ENCODE measurements at regions not wholly inside any gene's neighbourhood (a gene's known extent, or its start where the extent isn't known, plus 50 kb on each side); places are given as distances from the start of the nearest gene placed in this dataset.
"Not testable (repeated sequence)": the region's sequence is repeated elsewhere in the genome, so short reads cannot be mapped to it uniquely, and the experiment has no call there.

GRCh38 chr2:220756653-220757052, 815.5 kb downstream of the EPHA4 start:
- DNase-seq: no peak

DNA sequence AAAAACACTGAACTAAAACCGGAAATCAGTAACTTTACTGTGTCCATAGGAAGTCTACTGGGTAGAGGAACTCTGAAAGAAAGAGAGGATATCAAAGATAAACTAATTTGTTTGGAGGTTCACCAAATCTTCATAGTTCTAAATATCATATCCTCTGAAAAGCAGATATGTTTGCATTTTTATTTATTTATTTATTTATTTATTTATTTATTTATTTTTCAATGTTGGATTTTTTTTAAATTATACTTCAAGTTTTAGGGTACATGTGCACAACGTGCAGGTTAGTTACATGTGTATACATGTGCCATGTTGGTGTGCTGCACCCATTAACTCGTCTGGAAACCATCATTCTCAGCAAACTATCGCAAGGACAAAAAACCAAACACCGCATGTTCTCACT, 813.7 kb downstream of the EPHA4 start:
- DNase-seq: not testable (repeated sequence)

DNA sequence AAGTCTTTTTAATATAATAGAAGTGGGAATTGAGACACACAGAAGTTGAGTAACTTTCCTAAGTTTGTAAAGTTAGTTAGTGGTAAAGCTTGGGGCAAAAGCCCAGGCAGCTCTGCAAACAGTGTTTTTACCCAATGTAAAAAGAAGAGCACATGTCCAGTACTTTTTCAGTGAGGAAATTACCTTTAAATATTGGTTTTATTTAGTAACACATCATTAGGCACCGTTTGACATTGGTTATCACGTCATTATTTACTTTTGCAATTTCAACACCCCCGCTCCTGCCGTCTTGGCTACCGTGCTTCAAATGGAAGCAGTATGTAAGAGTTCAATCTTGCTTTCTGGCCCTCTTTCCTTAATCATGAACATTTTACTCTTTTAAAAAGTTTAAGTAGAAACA, 807.9 kb downstream of the EPHA4 start:
- DNase-seq: no peak

DNA sequence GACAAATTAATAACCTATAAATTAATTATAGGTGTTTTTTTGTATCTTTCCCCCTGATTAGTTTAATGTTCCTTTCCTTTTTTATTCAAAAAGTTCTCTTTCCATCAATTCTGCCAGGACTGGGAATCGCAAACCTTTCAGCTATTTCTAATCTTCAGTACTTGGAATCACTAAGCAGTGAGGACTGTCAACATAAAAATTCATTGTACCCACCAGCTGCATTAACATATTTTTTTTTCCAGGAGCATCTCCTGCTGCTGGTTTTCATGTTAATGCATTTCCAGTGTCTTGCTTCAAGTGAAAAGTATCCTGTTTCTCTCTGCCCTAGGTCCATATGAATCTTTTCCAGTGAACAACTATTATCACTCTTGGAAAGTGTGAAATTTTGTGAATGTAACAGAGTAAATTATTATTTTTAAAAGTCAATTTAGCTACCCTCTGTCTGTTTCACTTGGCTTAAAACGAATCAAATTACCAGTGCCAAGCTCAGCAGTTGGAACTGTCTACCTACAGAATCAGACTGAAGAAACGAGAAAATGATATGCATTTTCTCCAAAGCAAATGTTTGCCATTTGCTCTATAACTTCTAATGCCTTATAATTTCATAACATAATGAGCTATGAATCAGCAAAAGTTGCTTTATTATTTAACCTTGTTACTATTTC, 804.4 kb downstream of the EPHA4 start:
- no peak for DNase-seq

DNA sequence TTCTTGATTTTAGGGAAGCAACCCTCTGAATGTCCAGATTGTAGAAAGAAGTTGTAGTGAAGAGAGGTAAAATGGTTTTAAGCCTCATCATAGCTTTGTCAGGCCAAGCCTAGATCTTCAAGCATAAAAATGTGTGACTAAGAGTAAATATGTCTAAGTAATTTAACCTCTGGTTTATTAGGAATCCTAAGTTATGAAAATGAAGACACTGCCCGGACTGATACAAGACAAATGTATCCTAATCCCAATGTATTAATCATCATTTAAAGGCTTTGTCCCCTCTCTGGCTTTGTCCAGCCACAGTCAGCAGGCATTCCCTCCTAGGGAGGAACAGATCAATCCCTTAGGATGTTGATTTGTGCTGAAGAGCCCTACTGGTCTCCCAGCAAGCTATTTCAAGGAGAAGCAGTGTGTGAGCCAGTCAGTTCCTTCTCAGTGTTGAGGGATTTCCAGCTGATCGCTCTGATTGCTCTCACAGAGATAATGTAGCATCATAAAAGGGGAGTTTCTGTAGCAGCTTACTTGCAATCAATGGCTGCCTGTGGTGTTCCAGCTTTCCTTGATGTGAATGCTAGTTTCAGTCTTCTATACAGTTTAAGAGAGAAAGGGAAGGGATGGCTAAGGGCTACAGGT, 796.1 kb downstream of the EPHA4 start:
- DNase-seq: no peak

DNA sequence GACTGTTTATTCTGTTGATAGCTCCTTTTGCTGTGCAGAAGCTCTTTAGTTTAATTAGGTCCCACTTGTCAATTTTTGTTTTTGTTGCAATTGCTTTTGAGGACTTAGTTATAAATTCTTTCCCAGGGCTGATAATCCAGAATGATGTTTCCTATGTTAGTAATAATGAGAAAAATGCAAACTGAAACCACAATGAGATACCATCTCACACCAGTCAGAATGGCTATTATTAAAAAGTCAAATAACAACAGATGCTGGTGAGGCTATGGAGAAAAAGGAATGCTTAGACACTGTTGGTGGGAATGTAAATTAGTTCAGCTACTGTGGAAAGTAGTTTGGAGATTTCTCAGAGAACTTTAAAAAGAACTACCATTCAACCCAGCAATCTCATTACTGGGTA, 793.0 kb downstream of the EPHA4 start:
- not testable (repeated sequence) for DNase-seq

- DNase-seq: no peak
Measured at GRCh38 chr2:220779511-220779910, 792.6 kb downstream of the EPHA4 start.

DNA sequence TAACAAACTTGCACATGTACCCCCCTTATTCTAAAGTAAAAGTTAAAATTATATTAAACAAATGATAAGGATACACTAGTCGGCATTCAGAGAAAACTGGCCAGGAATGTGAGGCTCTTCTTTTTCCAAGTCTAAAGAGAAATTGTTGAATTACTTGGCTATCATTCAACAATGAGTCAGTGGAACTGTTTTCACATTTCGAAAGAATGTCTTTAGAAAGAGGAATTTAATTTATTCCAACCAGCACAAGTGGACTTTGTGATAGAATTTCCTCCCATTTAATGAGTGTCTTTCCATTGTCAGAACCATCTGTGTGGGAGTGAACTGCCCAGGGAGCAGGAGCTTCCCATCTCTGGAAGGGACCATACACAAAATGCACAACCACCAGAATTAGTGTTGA, 792.2 kb downstream of the EPHA4 start:
- no peak for DNase-seq

- DNase-seq: no peak
Measured at GRCh38 chr2:220781622-220782241, 790.4 kb downstream of the EPHA4 start.

- DNase-seq: no peak
Measured at GRCh38 chr2:220782609-220783113, 789.4 kb downstream of the EPHA4 start.

- DNase-seq: no peak
Measured at GRCh38 chr2:220783671-220784070, 788.4 kb downstream of the EPHA4 start.

DNA sequence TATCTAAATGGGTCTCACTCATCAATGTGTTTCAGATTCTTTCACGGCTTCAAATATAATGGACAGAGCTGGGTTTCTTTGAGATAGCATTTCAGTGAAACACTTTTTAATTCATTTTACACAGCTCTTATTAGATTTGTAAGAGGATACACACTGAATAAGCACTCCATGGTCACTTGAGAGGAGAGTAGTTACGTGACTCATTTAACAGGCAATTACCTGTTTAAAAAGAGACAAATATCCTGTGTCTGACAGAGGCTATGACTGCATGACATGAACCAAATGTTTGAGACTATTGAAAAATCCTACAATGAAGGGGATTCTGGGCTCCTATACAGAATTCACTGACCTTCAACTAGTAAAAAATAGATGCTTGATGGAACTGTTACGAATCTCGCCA, 786.9 kb downstream of the EPHA4 start:
- DNase-seq: no peak

DNA sequence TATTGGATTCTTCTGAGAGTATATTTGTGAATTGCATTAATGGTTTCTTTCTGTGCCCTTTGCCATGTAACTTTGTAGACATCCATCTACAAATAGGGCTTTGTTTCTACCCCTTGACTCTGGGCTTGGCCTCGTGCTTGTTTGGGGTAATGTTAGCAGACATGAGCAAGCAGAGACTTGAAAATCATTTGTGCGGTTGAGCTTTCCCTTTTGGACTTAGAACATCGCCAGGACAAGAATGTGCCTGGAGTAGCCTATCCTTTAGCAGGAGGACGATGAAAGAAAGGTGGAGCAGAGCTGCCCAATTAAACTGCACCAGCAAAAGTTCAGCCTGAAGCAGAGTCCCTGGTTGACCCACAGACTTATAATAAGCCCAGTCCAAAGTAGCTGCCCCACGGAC, 785.9 kb downstream of the EPHA4 start:
- no peak for DNase-seq

DNA sequence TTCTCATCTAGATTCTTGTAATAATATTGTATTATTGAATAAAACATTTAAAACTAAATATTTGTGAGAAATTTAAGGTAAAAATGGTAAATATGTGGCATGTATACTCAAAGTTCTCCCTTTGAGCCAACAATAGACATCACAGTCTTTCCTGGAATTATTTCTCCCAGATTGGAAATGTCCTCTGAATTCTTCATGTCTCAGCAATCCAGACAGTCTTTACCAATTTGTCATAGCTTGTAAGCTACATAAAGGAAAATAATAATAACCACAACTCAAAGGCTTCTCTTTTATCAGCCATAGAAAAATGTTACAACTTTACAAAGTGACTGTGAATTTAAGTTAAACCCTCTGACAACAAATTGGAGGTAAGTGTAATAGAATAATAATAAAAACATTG, 784.9 kb downstream of the EPHA4 start:
- DNase-seq: no peak

DNA sequence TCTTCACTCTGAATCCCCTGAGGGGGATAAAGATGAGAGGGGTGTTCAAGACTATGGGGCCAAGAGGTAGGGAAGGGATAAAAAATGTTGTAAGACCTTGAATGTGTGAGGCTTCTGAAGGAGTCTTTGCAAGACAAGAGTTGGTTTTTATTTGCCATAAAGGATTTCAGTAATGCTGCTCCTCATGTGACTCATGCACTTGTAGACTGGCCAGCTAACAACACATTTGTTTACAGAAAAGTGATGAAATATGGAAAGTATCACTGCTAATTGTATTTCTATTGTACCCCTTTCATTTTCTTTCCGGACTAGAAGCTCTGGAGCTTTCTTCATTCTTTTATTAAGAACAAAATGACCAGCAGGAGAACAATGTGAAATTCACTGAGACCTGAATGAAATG, 782.1 kb downstream of the EPHA4 start:
- DNase-seq: no peak

DNA sequence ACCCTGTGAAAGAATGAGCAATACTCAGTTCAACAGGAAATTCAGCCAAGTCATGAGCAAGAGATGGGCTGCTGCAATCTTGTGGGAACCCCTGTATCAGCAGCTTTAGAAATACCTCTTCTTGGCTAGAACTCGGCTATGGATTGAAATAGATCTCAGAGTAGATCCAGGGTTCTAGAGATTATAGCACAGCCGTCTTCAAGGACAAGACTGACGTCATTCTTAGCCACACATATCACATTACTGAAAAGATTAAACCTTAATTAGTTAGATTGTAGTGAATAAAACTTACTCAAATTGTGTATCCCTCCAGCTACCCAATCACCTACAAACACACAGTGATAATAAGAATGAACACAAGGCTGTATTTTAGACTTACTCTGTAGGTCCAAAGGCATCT, 776.4 kb downstream of the EPHA4 start:
- no peak for DNase-seq

DNA sequence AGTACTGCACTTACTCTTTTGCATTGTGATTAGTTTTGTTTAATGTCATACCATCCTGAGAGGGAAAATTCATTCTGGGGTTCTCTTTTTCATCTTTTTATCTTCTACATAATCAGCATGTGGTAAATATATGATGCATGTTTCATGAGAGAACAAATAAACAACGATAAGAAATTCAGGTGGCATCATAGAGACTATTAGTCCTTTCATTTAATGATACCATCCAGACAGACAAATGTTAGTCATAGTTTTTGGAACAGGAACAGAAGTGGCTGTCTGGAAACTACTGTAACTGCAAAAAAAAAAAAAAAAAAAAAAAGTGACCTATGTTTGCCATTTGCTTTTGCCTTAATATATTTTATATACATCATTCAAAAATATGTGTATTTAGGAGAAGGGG, 761.0 kb downstream of the EPHA4 start:
- DNase-seq: no peak

DNA sequence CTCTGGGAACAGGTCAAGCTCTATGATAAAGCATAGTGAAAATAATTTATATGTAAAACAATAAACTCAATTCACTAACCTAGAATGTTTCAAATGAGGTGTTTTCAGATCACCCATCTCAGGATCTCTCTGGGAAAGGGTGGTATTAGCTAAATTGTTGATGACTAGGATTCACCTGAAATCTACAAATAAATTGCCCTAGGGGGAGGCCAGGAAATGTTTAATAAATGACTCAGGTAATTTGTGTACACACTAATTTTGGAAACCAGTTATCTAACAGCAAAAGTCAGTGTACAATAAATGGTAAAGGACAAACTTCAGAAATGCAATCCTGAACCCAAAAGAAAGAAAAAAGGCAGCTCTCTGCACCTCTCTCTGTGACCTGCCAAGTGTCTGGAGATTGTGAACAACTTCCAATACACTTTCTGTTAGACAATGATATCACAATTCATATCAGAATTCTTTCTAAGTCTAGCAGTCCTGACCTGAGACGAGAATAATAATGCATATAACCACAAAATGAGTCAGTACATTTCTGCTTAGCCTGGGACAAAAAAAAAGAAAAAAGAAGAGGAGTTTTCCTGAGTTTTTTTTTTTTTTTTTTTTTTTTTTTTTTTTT, 760.0 kb downstream of the EPHA4 start:
- no peak for DNase-seq

DNA sequence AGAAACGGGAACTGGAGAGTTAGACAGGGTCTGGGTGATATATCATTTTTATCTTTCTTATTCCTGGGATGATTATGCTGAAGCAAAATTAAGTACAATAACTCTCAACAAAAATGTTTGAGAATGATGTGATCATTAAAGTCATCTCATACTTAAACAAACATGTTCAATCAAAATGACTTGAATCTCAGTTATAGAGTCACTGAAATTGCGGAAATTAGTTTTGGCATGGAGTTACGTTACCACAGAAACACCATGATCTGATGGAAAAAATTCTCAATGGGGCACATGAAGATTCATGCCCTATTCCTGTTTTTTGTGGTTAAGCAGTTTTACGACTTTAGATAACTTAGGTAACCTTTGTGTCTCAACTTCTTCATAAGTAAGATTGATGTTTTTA, 757.7 kb downstream of the EPHA4 start:
- DNase-seq: no peak

GRCh38 chr2:220815698-220816097, 756.4 kb downstream of the EPHA4 start:
- DNase-seq: no peak

GRCh38 chr2:220821683-220822082, 750.4 kb downstream of the EPHA4 start:
- DNase-seq: no peak

- DNase-seq: not testable (repeated sequence)
Measured at GRCh38 chr2:220823590-220823989, 748.5 kb downstream of the EPHA4 start.

DNA sequence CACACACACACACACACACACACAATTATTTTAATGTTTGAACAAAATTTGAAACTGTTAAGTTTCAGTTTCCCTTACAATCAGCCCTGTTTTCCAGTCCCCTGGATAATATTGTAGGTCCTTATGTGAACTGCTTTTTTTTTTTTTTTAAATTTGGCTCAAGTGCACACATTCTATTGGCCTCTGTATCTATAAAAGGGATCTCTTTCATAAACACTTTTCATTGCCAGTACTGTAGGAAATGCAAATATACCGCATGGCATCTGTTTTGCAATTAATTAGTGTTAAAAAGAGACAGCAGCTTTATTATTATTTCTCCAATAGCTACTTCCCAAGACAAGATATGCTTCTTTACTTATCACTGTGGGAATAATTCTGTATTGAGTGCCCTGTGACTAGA, 738.7 kb downstream of the EPHA4 start:
- DNase-seq: no peak

- no peak for DNase-seq
Measured at GRCh38 chr2:220835583-220835982, 736.5 kb downstream of the EPHA4 start.

All from CD4-positive, alpha-beta T cell treated with Interferon alpha-2 for 1 hour (primary cell).